HPDE6-E6E7 (cell line): ENCODE measurements at regions not wholly inside any gene's neighbourhood (a gene's known extent, or its start where the extent isn't known, plus 50 kb on each side); places are given as distances from the start of the nearest gene placed in this dataset.
A peak's percentile ranks its signal among the peaks of the same experiment; 100 is the strongest.

Experiments
- DNase-seq: peaks from one replicate; pipeline ENCODE4 v3.0.0; 2011; ENCODE audit warnings: missing footprints; ENCODE audit errors: extremely low spot score

- no peak for DNase-seq
Observed at GRCh38 chr3:144073698-144074097, 102.1 kb downstream of the DIPK2A start.

- no peak for DNase-seq
Observed at GRCh38 chr3:144079634-144080033, 108.0 kb downstream of the DIPK2A start.

- DNase-seq, result no peak
Observed at GRCh38 chr3:144084929-144085328, 113.3 kb downstream of the DIPK2A start.

GRCh38 chr3:144085964-144086363 lies 114.3 kb downstream of the DIPK2A start:
- DNase-seq, result peak; percentile 67

- no peak for DNase-seq
Observed at GRCh38 chr3:144096016-144096415, 124.4 kb downstream of the DIPK2A start.

- no peak for DNase-seq
Observed at GRCh38 chr3:144097163-144097562, 125.5 kb downstream of the DIPK2A start.

- no peak for DNase-seq
Observed at GRCh38 chr3:144098691-144099090, 127.1 kb downstream of the DIPK2A start.

GRCh38 chr3:144102421-144102820 lies 130.8 kb downstream of the DIPK2A start:
- no peak for DNase-seq

- no peak for DNase-seq
Observed at GRCh38 chr3:144104186-144104585, 132.6 kb downstream of the DIPK2A start.

- no peak for DNase-seq
Observed at GRCh38 chr3:144104679-144105078, 133.1 kb downstream of the DIPK2A start.

- DNase-seq, result no peak
Observed at GRCh38 chr3:144105542-144105941, 133.9 kb downstream of the DIPK2A start.

- DNase-seq, result no peak
Observed at GRCh38 chr3:144106970-144107369, 135.3 kb downstream of the DIPK2A start.

- DNase-seq, result no peak
Observed at GRCh38 chr3:144107923-144108322, 136.3 kb downstream of the DIPK2A start.

- no peak for DNase-seq
Observed at GRCh38 chr3:144109944-144110343, 138.3 kb downstream of the DIPK2A start.

GRCh38 chr3:144112036-144112435 lies 140.4 kb downstream of the DIPK2A start:
- DNase-seq, result no peak

GRCh38 chr3:144112437-144112836 lies 140.8 kb downstream of the DIPK2A start:
- DNase-seq, result no peak

- no peak for DNase-seq
Observed at GRCh38 chr3:144114767-144115166, 143.1 kb downstream of the DIPK2A start.

GRCh38 chr3:144119633-144120032 lies 148.0 kb downstream of the DIPK2A start:
- no peak for DNase-seq

GRCh38 chr3:144121661-144122060 lies 150.0 kb downstream of the DIPK2A start:
- DNase-seq, result no peak

GRCh38 chr3:144127014-144127413 lies 155.4 kb downstream of the DIPK2A start:
- DNase-seq, result no peak

- no peak for DNase-seq
Observed at GRCh38 chr3:144127700-144128099, 156.1 kb downstream of the DIPK2A start.

- DNase-seq, result no peak
Observed at GRCh38 chr3:144128108-144128892, 156.7 kb downstream of the DIPK2A start.

GRCh38 chr3:144129536-144130214 lies 158.1 kb downstream of the DIPK2A start:
- DNase-seq, result no peak
